ENCODE measurements at regions not wholly inside any gene's neighbourhood (a gene's known extent, or its start where the extent isn't known, plus 50 kb on each side); places are given as distances from the start of the nearest gene placed in this dataset.
A peak's percentile ranks its signal among the peaks of the same experiment; 100 is the strongest.

DNA sequence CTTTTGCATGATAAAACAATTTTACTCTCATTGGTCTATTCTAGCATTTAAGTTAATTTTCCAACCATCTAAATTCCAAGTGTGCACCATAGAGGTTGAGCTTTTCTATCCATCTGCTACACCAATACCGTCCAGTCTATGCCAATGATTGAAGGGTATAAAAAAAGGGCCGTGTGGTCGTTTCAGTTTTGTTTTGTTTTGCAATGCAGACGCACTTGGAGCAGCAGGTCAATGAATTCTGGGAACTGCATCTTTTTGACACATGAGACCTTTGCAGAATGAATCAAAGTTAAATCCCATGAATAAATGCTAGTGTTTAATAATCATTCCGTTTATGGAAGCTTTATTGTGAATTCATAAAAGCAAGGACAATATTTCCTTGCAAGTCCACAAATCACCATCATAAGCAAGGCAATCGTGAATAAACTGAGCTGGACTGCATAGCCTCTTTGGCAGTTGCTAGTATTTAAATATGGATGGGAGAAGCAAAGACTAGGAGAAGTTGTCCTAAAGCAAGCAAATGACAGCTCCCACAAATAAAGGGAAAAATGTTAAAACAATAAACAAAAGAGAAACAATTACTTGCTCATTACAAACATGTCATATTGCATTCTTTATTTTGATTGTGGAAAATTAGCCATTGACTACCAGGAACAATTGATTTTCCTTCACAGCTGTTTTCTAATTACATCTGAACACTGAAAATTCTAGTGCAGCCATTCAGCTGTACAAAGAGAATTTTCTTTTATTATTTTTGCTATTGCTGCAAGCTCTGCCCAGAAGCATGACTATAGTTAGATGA is 649.7 kb upstream of the GJE1 start:
- TF ChIP-seq CTCF (IDR thresholded peaks at IDR 0.05; ENCODE audit: insufficient read depth, low read length, severe bottlenecking), result no peak
- Histone ChIP-seq H3K27me3 (ENCODE audit: control insufficient read depth, insufficient read depth, low read length) (no peaks in the 10 kb centered on the region), H3K36me3 (ENCODE audit: control insufficient read depth, insufficient read depth, low read length) (no peaks in the 10 kb centered on the region), H3K4me3 (ENCODE audit: low read depth, low read length) (no peak overlapping the region)
- DNase-seq (ENCODE audit: low read depth), result no peak
- no peak for FAIRE-seq

DNA sequence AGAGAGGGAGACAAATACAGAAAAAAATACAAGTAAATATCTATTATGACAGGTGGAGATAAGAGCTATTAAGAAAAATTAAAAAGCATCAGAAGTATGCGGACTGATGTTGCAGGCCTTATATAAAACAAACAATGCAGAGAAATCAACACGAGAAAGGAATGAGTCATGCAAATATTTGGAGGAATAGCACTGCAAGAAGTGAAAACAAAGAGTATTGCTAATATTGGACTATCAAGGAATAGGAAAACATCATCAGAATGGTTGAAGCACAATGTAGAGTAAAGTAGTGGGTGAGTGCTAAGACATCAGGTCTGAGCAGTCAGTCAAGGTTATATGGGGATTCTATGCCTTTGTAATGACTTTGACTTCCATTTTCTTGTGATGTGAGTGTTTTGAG is 657.5 kb upstream of the GJE1 start:
- Histone ChIP-seq H3K4me3 (ENCODE audit: low read depth, low read length) (no peak overlapping the region), H3K36me3 (ENCODE audit: control insufficient read depth, insufficient read depth, low read length) (no peaks in the 10 kb centered on the region), H3K27me3 (ENCODE audit: control insufficient read depth, insufficient read depth, low read length) (no peaks in the 10 kb centered on the region)
- DNase-seq (ENCODE audit: low read depth) (peak; percentile 34), FAIRE-seq (no peak)
- TF ChIP-seq CTCF (IDR thresholded peaks at IDR 0.05; ENCODE audit: insufficient read depth, low read length, severe bottlenecking), result no peak

DNA sequence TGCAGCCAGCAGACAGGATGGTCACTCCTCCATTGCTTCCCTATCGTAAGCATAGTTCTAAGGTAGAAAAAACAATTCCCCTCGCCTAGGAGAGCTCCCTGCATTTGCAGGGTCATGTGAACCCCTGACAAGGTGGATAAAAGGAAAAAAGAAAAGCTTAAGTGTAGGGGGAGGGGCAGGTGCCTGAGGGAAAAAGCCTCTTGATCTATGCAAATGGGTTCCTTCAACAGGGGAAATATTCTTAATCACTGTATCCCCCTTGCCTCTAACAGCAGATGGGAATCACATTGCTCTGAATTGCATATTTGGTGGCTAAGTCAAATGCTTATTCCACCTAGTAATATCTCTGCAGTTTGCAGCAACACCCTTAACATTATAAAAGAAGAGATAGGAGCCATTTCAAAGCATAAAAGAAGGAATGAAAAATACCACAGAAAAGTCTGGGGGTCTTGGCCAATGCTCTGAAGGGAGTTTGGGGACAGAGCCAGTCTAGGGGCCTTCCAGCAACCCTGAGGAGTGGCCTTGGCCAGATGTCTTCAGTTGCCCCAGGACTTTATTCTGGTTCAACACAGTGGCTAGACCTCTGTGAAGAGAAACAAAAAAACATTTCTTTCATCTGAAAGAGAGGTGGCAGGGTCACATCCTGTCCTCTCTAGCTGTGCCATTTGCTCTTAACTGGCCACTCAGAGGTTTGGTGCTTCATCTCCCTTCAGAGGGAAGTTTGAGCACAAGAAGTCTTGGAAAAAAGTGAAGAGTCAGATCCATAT is 660.4 kb upstream of the GJE1 start:
- no peak for DNase-seq (ENCODE audit: low read depth)
- Histone ChIP-seq H3K27me3 (ENCODE audit: control insufficient read depth, insufficient read depth, low read length) (no peaks in the 10 kb centered on the region), H3K36me3 (ENCODE audit: control insufficient read depth, insufficient read depth, low read length) (no peaks in the 10 kb centered on the region), H3K4me3 (ENCODE audit: low read depth, low read length) (no peak overlapping the region)
- no peak for FAIRE-seq
- no peak for TF ChIP-seq CTCF (IDR thresholded peaks at IDR 0.05; ENCODE audit: insufficient read depth, low read length, severe bottlenecking)

GRCh38 chr6:141470810-141471209 is 661.9 kb upstream of the GJE1 start:
- DNase-seq (ENCODE audit: low read depth) (no peak), FAIRE-seq (no peak)
- Histone ChIP-seq H3K27me3 (ENCODE audit: control insufficient read depth, insufficient read depth, low read length) (no peaks in the 10 kb centered on the region), H3K4me3 (ENCODE audit: low read depth, low read length) (no peak overlapping the region), H3K36me3 (ENCODE audit: control insufficient read depth, insufficient read depth, low read length) (no peaks in the 10 kb centered on the region)
- no peak for TF ChIP-seq CTCF (IDR thresholded peaks at IDR 0.05; ENCODE audit: insufficient read depth, low read length, severe bottlenecking)

DNA sequence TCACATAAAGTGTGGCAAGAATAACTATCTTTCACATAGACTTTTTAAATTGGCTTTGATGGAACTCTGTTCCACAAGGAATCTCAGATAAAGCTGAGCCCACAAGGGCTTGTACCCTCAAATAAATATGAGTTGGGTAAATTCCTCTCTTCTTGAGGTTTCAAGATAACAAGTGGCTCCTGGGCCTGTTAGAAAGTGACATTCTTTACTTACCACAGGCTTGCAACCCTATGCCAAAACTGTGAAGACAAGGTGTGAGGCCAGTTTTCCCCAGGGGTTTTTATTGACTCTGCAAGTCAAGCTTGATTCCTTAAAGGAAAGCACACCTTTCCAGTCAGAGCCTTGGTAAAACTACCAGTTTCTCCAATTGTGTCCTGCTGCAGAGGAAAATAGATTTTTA is 664.8 kb upstream of the GJE1 start:
- TF ChIP-seq CTCF (IDR thresholded peaks at IDR 0.05; ENCODE audit: insufficient read depth, low read length, severe bottlenecking), result no peak
- H3K36me3 ChIP-seq (ENCODE audit: control insufficient read depth, insufficient read depth, low read length), result no peaks in the 10 kb centered on the region
- DNase-seq (ENCODE audit: low read depth) (no peak), FAIRE-seq (no peak)
- no peaks in the 10 kb centered on the region for H3K27me3 ChIP-seq (ENCODE audit: control insufficient read depth, insufficient read depth, low read length)
- H3K4me3 ChIP-seq (ENCODE audit: low read depth, low read length), result no peak overlapping the region

All from bronchial epithelial cell (primary cell).